NCI-H510A treated with DMSO at 0.1 percent for 48 hours (cell line): ENCODE measurements at regions not wholly inside any gene's neighbourhood (a gene's known extent, or its start where the extent isn't known, plus 50 kb on each side); places are given as distances from the start of the nearest gene placed in this dataset.

Experiments
- DNase-seq: peaks from one replicate; lab custom pipeline; 2025; lab: John Stamatoyannopoulos, UW

DNA sequence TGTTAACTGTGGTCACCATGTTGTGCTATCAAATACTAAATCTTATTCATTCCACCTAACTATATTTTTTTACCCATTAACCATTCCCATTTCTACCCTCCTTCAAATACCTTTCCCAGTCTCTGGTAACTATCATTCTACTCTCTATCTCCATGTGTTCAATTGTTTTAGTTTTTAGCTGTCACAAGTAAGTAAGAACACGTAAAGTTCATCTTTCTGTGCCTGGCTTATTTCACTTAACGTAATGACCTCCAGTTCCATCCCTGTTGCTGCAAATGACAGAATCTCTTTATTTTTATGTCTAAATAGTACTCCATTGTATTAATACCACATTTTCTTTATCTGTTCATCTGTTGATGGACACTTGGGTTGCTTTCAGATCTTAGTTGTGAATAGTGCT, 485.1 kb upstream of the CD180 start:
- DNase-seq: no peak

DNA sequence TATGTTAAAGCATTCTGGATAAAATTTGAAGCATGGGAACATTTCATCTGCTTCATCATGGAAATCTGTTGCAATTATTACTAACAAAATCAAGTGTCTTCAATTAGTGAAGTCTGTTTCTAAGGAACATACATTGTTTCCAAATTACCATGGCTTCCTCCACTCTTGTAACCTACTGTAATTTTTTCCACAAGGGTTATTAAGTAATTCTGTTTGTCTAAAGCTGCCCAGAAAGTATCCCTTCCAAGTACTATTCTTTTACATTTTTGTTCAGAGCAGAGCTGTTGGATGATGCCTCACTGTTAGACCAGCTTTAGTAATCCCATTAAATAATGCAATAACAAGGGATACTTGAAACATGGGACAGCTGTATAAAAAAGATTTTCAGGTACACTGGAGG, 483.5 kb upstream of the CD180 start:
- no peak for DNase-seq

DNA sequence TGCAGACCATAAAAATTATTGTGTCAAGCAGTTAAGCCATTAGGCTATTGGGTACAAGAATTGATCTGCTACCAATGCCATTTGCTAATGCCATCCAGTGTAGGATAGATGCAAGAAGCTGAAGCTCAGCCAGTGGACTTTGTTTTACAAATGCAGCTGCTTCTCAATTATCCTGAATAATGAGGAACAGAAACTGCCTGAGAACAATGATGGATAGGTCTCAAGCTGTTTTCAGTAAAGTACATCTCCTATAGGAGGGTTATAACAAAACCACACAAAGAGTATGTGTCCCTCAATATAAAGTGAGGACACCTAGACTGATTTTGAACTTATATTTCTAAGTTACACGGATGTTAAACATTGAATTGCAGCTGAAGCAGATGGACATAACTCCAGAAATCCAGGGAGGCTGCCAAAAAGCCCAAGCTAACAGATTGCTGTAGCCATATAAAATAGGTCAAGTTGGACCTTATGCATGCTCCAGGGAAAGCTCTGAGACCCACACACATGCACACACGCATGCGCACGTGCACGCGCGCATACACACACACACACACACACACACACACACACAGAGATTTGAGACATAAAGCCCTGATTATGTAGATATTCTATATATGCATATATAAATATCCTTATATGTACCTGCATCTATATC, 482.7 kb upstream of the CD180 start:
- DNase-seq: no peak

DNA sequence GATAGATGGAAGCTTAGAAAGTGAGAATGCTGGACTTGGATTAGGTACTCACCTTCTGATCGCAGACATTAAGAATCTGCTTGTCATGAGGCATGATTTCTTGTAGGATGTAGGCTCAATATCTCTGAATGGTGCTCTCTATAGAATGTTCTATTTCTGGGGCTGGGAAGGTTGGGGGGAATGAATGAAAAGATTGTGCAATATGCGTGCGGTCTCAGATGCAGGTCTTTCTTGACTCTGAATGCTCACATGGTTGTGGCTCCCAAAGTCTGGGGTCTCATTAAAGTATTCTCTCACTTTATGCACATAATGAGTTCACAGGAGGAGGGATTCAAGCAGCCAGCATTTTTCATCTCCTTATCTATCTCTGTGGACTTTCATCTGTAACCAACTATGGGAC, 482.0 kb upstream of the CD180 start:
- no peak for DNase-seq

DNA sequence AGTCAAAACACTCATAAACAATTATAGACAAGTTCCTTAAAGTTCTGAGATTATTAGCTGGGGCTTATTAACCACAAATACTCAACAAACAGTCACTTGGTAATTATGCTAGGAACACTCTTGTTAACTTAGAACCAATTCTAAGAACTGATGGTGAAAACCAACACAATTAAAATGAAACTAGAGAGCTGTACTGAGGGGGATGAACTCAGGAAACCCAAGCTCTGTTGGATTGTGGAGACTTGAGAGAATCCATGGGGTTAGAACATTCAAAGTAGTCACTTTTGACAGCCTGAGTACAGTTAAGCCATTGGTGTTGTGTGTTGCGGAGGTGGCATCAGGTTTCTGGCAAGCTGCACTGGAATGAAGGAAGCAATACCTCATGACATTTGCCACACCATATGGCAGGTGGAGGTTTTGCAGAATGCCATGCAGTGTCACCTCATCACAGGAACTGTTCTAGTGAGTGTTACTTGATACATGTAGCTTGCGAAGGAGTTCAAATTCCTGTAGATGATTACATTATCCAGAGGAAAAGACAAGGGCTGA, 480.9 kb upstream of the CD180 start:
- no peak for DNase-seq

DNA sequence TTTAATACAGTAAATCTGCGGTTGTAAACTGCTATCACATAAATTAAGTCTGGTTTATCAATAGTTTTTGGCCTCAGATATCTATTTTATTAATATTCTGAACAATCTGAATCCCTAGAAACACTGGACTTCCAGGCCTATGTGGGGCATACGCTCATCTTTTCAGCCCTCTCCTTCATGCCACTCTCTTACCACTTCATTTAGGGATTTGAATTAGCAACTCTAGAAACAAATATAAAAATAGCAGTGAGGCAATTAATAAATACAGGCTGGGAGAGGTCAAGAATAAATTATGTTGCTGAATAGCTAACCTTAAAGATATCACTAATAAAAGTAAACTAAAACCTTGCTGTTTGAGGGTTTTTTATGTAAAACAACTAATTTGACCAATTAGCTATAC, 480.3 kb upstream of the CD180 start:
- DNase-seq: no peak

DNA sequence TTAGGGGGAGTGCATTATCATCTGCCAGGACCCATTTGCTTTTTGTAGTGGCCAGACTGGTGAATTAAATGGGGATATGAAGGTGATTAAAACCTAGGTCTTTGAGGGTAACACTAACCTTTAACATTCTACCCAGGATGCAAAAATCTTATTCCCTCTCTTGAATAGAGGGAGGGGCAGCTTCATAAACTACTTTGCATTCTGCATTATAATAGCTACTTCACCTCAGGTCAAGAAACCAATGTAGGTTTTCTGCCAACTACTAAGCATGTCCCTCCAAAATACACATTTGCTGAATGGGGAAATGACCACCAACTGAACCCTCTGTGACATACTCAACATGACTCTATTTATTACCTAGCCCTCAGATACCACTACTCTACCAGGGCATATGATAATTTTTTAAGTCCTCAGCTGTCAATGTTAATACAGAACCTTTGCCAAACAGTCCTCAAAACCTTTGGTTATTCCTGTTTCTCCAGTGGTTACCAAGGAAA, 477.6 kb upstream of the CD180 start:
- DNase-seq: no peak

DNA sequence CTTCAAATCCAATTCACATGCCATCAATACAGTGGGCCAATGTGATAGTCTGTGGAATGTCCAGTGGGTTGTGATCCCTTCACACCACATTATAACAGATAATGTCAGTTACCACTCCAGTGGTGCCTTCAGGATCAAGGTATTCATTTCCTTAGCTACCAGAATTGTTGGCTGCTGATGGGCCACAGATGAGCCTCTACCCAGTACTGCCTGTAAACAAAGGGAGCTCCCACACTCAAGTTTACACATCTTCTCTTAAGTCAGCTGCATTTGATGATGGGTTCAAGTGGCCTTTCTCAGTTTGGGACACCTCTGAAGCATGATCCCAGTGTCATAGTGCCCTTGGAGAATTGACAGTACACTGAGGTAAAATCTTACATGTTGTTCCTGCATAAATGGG, 477.0 kb upstream of the CD180 start:
- no peak for DNase-seq

DNA sequence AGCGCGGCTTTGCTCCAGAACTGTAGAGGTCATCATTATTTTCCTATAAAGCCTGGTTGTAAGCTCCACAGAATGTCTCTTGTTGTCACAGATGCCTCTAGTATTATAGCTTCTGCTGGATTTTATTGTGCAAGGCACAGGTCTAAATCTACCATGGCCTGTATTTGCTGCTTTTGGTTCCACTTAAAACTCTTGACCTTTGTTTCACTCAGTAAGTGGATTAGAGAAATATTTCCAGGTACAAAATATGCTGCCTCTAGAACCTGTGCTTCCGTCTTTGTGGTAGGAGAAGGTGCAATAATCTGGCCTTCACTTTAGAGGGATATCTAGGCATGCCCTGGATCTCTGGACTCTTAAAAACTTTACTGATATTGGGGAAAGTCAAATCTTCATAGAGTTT, 476.6 kb upstream of the CD180 start:
- no peak for DNase-seq

DNA sequence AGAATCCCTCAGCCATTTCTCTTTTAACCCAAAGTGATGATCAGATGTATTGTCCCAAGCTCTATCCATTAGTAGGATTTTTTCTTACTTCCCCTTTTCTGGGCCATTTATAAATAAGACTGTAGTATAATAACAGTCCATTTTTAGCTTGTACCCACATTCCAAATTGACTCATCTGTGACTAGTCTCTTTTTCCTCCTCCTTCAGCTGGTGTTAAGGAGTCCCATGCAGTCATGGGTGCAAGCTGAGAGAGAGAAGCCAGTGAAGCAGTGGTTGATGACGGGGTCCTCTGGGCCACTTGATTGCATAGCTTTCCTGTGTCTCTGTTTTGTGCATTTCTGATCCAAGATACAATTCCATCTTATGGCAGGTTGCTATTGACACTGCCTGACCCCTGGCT, 476.0 kb upstream of the CD180 start:
- no peak for DNase-seq

DNA sequence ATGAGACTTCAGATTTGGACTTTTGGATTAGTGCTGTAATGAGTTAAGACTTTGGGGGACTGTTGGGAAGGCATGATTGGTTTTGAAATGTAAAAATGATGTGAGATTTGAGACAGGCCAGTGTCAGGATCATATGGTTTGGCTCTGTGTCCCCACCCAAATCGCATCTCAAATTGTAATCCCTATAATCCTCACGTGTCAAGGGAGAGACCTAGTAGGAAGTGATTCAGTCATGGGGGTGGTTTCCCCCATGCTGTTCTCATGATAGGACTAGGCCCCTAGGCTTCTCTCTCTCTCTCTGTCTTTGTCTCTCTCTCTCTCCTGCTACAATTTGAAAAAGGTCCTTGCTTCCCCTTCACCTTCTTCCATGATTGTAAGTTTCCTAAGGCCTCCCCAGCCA, 473.3 kb upstream of the CD180 start:
- DNase-seq: no peak

DNA sequence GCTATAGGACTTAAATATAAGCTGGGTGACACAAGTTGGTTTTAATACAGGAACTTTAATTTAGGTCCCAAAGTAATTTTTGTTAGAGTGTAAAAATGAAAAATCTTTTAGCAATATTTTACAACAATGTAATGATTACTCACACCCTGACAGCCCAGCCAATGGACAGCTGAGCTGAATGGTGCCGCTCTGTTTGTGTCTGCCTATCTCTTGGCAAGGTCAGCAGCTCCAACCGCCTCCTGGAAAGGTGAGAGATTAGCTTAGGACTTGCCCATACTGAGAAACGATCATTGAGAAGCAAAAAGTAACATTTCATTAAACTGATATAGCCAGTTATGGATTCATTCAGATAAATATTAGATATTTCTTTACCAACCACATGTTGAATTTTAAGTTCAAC, 463.6 kb upstream of the CD180 start:
- no peak for DNase-seq

DNA sequence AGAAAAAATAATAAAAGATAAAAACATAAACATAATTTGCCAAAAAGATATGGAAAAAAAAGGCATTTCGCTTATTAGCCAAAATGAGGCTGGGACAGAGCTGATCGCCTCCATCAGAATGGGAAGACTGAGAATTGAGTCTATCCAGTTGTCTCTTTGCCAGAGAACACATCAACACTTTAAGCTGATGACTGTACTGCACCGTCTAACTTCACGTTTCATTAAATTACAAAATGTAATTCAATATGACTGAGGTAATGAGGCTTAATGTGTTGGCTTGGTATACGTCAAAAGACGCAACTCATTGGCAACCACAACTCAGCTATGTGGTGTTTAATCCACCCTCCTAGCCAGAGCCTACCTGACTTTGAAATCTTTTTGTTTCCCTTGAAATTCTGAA, 462.7 kb upstream of the CD180 start:
- no peak for DNase-seq

DNA sequence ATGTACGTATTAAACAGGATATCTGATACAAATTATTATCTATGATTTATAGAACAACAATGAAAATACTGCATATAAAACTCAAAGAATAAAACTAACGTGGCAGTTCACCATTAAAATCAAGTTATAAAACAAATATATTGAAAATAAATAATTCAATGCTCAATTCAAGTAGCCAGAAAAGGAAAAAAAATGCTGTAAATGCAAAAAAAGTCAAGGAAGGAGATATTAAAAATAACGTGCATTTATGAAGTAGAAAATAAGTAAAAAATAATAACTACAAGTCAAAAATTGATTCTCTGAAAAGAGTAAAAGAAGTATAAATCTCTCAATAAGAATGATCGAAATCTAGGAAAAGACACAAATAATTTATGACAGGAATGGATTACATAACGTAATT, 460.5 kb upstream of the CD180 start:
- no peak for DNase-seq

DNA sequence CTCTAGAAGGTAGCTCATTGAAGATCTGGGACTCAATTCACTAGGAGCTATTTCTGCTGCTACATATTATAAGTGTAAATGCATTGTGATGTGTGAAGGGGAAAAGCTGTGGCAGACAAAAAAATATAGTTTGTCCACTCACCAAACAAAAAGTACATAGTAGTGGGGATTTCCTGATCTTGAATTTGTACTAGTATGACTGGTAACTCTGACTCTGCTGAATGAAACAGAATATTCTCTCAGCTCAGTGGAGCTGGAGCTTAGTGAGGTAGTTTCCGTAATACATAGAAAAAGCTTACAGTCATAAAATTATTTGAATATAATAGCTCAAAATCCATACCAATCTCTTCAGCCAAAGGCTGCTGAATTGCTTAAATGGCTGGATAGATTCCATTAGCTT, 455.6 kb upstream of the CD180 start:
- DNase-seq: no peak

DNA sequence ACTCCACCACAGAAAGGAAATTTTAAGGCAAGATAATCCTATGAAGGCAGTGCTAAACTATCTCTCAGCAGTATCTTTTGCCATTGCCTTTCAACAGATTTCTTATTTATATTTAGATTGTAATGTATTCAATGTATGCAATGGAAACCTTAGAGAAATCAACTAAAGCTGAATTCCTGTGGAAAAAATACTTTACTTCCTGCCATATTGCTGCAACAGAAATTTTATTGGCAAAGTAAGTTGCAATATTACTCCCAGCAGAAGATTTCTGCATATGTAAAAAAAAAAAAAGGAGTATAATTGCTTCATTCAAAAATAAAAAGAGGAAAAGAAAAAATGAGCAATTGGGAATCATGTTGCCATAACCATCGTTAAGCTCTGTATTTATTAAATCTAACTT, 454.6 kb upstream of the CD180 start:
- DNase-seq: no peak

DNA sequence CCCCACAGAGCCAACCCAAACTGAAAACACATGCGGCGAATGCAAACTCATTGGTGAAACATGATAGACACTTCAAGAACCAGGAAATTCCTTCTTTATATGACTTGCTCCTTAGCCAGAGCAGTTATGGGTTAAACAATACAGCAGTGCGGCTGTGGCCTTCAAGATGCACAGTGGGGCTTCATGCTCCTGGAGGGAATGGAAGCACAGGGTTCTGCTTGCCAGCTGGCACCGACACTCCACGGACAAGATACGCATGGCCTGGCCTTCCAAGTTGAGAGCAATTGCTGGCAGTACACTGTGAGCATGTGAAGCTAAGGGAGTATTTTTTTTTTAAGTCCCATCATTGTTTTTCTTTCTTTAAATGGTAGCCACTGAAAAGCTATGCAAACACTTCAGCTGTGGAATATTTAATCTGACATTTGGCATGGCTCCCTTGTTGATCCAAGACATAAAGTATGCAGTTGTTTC, 451.6 kb upstream of the CD180 start:
- peak; percentile 66 for DNase-seq

DNA sequence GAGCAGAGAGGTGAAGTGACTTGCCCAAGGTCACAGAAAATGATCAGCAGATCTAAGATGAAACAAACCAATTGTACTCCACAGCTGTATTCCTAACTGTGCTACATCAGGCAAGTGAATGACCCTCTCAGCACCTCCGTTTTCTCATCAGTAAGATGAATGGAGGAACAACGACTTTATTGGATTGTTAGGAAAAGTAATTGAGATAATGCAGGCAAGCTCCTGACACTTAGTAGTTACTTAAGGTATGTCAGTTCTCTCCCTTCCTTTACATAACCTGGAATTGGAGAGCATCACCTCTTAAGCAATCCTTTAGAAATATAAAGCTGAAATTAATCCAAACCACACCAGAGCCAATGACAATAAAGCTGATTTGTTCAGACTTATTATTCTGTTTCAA, 451.2 kb upstream of the CD180 start:
- peak; percentile 14 for DNase-seq

DNA sequence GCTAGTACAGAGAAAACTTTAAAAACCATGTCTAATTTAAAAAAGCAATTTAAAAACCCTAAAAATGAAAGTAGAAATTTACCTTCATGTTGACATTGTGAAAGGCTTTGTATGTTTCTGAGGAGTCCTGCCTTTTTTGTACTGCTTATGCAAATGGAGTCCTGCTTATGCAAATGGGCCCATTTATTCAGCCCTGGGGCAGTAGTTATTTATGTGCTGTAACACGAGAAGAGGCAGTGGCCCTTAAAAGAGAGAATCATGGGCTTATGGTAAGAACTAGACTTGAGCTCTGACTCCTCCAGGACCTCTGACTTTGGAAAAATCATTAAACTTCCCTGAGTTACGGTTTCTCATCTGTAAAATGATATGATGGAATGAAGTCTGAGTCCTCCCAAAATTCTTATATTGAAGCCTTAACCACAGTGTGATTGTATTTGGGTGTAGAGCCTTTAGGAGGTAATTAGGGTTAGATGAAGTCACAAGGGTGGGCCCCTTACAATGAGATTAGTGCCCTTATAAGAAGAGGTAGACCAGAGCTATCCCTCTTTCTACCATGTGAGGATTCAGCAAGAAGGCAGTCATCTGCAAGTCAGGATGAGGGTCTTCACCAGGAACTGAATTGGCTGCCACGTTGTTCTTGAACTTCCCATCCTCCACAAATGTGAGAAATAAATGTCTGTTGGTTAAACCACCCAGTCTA, 447.8 kb upstream of the CD180 start:
- no peak for DNase-seq

DNA sequence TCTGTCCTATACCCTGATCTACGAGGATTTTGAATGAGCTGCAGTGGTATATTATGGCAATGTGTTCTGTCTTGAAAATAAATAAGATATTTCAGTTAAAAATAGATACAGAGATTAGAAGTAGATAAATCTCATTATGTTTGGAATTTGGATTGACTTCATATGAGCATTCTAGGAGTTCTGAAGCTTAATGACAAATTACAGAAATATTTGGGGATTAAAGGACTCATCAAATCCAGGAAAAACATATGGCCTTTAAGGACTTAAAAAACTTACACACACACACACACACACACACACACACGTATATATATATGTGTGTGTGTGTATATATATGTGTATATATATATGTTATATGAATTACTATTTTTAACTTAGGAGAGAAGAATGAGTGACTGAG, 446.9 kb upstream of the CD180 start:
- no peak for DNase-seq

DNA sequence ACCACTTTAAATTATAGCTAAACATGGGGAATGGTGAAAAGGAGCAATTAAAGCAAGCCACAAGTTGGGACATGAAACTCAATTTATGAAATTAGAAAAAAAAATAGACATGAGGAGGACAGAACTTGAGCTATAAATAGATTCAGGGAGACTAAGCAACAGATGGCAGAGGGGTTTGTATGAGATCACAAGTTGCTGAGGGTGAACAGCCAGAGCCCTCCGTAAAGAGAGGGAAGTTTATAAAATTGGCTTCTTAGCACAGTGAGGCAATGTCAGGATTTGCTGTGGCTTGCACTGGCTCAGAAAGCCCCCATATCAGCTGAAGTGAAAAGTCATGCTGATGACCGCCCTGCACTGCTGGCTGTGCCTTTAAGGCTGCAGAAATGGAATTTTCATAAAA, 443.4 kb upstream of the CD180 start:
- no peak for DNase-seq

DNA sequence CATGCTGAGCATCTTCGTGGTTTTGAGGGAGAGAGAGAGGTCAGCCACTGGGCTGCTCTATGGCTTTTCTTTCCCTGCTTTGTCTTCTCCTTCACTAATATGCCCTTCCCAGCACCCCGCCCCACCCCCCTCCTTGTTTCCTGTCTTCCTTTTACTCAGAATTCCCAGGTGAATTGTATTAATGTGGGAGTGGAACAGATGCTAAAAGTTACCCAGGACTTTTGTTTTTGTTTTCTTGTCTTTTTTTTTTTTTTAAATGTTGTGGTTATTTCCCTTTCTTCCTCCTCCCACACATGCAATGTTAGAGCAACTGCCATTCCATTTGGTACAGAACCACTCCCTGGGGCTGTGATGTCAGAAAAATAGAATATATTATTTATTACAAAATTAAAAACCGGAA, 442.7 kb upstream of the CD180 start:
- no peak for DNase-seq

DNA sequence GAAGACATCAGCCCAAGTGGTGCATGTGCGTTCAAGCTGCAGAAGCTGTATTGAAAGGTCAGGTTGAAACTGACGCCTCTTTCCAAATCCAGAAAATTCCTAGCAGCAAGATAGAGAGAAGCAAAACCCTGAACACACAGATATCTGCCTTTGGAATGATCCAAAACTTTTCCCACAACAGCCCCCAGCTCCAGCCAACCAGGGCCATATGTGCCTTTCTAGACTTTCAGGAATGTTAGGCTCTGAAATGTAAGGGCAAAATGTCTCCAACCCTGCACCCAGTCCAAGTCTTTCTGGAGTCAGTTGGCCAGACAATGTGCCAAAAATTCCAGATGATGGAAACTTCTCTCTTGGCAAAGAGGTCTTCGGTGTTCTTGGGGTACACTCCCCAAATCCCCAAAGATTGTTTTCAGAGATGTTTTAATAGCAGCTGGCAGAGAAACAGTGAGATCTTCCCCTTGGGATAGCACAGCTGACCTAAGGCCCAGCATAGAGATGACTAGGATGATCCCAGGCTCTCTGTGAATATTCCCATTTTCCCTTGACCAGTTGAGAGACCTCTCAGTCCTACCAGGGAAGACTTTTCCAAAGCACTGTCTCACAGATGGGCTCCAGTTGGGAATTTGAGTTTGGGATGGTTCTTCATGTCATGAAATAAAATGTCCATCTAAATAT, 440.4 kb upstream of the CD180 start:
- DNase-seq: no peak
